ENCODE measurements at regions not wholly inside any gene's neighbourhood (a gene's known extent, or its start where the extent isn't known, plus 50 kb on each side); places are given as distances from the start of the nearest gene placed in this dataset.
A peak's percentile ranks its signal among the peaks of the same experiment; 100 is the strongest.

- no peak for TF ChIP-seq CTCF (IDR thresholded peaks at IDR 0.05)
- TF ChIP-seq POLR2A (IDR thresholded peaks at IDR 0.05), result no peak
- no peak overlapping the region for H3K4me3 ChIP-seq
- intact Hi-C loops (cut with DNase I; ENCODE audit: low total_unique reads), result no loop called here
- H3K27ac ChIP-seq, result no peak overlapping the region
- WGBS, 2 donors, result 79 to 87% methylated on average over 1 of the region's 1 CpG
- H3K36me3 ChIP-seq (ENCODE audit: low read depth, missing control alignments), result no peaks in the 10 kb centered on the region
- no peak for DNase-seq
- H3K9me3 ChIP-seq, result no peaks in the 10 kb centered on the region
- no peaks in the 10 kb centered on the region for H3K27me3 ChIP-seq
- H3K4me1 ChIP-seq, result no peaks in the 10 kb centered on the region
These were observed 64.6 kb upstream of the SOX21 start for GRCh38 chr13:94776956-94777355.

DNA sequence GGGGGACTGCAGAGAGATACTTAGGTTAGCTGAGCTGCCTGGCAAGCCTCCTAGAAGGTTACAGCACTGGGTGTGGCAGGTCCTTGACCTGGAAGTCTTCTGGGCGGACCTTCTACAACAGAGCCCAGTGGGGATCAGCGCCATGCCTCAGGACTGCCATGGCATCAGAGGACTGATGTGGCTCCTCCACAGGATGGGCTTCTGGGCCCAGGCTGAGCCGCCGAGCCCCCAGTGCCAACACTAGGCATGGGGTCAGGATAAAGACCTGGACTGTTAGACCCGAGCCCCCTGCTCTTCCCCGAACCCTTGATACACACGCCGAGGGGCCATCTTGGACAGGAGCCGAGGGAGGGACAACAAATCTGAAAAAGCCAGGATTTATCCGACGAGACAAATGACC lies 64.0 kb upstream of the SOX21 start:
- intact Hi-C loops (cut with DNase I; ENCODE audit: low total_unique reads), result no loop called here
- Histone ChIP-seq H3K36me3 (ENCODE audit: low read depth, missing control alignments) (no peaks in the 10 kb centered on the region), H3K4me3 (no peak overlapping the region), H3K27ac (no peak overlapping the region), H3K27me3 (no peaks in the 10 kb centered on the region), H3K9me3 (no peaks in the 10 kb centered on the region), H3K4me1 (no peaks in the 10 kb centered on the region)
- DNase-seq, result no peak
- no peak for TF ChIP-seq POLR2A (IDR thresholded peaks at IDR 0.05)
- TF ChIP-seq CTCF (IDR thresholded peaks at IDR 0.05), result no peak
- 90 to 94% methylated on average over 11 of the region's 11 CpGs for WGBS, 2 donors

GRCh38 chr13:94765814-94766213 lies 53.5 kb upstream of the SOX21 start:
- 58 to 75% methylated on average over 7 of the region's 7 CpGs for WGBS, 2 donors
- intact Hi-C loops (cut with DNase I; ENCODE audit: low total_unique reads), result no loop called here
- no peak overlapping the region for H3K27ac ChIP-seq

DNA sequence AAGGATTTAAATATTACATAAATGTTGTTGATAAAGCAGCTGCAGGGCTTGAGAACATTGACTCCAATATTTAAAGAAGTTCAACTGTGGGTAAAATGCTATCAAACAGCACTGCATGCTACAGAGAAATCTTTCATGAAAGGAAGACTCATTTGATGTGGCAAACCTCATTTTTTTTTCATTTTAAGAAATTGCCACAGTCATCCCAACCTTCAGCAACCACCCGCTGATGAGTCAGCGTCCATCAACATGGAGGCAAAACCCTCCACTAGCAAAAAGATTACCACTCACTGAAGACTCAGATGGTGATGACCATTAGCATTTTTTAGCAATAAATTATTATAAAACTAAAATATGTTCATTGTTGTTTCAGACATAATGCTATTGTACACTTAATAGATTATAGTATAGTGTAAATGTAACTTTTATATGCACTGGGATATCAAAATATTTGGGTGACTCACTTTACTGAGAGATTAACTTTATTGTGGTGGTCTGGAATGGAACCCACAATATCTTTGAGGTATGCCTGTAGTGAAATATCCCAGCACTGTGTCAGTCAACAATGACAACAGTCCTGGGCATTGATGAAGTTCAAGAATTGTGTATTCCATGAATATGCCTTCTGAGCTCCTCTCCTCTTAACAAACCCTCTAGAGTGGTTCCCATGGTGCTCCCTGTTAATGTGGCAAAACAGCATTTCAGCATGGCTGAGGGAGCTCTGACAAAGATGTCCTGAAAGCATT lies 52.4 kb upstream of the SOX21 start:
- TF ChIP-seq CTCF (IDR thresholded peaks at IDR 0.05) (no peak), POLR2A (IDR thresholded peaks at IDR 0.05) (no peak)
- no peaks in the 10 kb centered on the region for H3K36me3 ChIP-seq (ENCODE audit: low read depth, missing control alignments)
- 90 to 92% methylated on average over 2 of the region's 2 CpGs for WGBS, 2 donors
- H3K27ac ChIP-seq, result no peak overlapping the region
- H3K9me3 ChIP-seq, result no peaks in the 10 kb centered on the region
- no peak for DNase-seq
- H3K4me3 ChIP-seq, result no peak overlapping the region
- intact Hi-C loops (cut with DNase I; ENCODE audit: low total_unique reads), result no loop called here
- no peaks in the 10 kb centered on the region for H3K27me3 ChIP-seq
- H3K4me1 ChIP-seq, result no peaks in the 10 kb centered on the region

More at GRCh38 chr13:94765814-94766213, 53.5 kb upstream of the SOX21 start:
- DNase-seq, result peak; percentile 33
- no peaks in the 10 kb centered on the region for H3K9me3 ChIP-seq
- no peaks in the 10 kb centered on the region for H3K27me3 ChIP-seq
- H3K4me1 ChIP-seq, result no peaks in the 10 kb centered on the region
- H3K4me3 ChIP-seq, result no peak overlapping the region
- no peak for TF ChIP-seq POLR2A (IDR thresholded peaks at IDR 0.05)
- no peak for TF ChIP-seq CTCF (IDR thresholded peaks at IDR 0.05)
- H3K36me3 ChIP-seq (ENCODE audit: low read depth, missing control alignments), result no peaks in the 10 kb centered on the region

Data from testis (tissue), 2 donors.